GM12872 (cell line): ENCODE measurements at regions not wholly inside any gene's neighbourhood (a gene's known extent, or its start where the extent isn't known, plus 50 kb on each side); places are given as distances from the start of the nearest gene placed in this dataset.
A peak's percentile ranks its signal among the peaks of the same experiment; 100 is the strongest.

Experiments used
- CTCF ChIP-seq: IDR thresholded peaks from 3 replicates; pipeline ENCODE4 v1.5.1; 2011; ENCODE audit warnings: low read depth, mild to moderate bottlenecking, low read length, moderate library complexity; ENCODE audit not compliant: insufficient read depth

- peak; percentile 57 for TF ChIP-seq CTCF
These were observed 72.2 kb upstream of the EPB41L4A start for GRCh38 chr5:112491257-112491656.

- TF ChIP-seq CTCF = peak; percentile 77
These were observed 73.2 kb upstream of the EPB41L4A start for GRCh38 chr5:112492291-112492690.

GRCh38 chr5:112511920-112512319 is 92.8 kb upstream of the EPB41L4A start:
- TF ChIP-seq CTCF = no peak

DNA sequence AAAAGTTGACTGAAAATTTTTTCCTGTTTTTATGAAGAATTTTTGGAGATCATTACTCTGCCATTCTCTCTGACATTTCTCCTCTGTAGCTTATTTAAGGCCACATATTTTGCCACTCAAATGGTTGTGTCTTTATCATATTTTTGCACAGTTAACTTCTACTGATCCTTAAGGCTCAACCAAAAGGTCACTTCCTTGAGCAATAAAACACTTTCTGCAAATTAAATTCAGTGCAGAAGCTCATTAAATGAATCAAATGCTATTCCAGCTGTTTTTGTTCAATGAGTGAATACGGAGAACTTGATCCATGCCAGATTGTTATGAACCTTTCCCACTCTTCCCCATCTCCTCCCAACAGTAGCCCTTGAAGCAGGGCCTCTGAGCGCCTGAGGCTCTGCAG is 93.8 kb upstream of the EPB41L4A start:
- TF ChIP-seq CTCF = no peak

DNA sequence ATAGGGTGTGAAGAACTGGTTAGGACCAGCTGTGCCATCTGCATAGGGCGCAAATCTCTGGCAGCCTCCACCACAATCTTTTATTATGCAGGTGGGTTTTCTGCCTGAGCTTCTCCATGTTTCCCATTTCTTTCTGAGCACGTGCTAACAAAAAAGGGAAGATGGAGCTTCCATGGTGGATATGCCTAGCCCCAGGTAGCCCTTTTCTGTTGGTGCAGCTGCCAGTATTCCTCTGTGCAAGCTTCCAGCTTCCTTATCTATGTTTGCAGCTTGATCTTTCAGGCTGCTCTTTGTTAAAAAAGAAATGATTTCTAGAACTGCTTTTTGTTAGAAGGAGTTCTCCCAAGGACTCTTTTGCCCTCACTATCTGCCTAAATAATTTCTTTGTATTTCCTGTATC is 95.0 kb upstream of the EPB41L4A start:
- TF ChIP-seq CTCF = no peak

GRCh38 chr5:112525217-112525616 is 106.1 kb upstream of the EPB41L4A start:
- TF ChIP-seq CTCF = no peak

DNA sequence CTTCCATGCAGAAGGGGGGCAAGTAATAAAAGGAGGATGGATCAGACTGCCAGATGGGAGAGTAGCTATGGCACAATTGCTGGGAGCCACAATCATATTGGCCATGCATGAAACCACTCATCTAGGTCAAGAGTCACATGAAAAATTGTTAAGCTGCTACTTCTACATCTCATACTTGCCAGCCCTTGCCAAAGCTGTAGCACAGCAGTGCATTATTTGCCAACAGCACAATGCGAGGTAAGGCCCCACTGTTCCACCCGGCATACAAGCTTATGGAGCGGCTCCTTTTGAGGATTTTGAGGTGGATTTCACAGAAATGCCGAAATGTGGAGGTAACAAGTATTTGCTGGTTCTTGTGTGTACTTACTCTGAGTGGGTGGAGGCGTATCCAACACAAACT is 109.9 kb upstream of the EPB41L4A start:
- no peak for TF ChIP-seq CTCF

- TF ChIP-seq CTCF = peak; percentile 49; the same call in 2 of the 3 replicates
These were observed 110.4 kb upstream of the EPB41L4A start for GRCh38 chr5:112529525-112529924.
